ENCODE measurements at regions not wholly inside any gene's neighbourhood (a gene's known extent, or its start where the extent isn't known, plus 50 kb on each side); places are given as distances from the start of the nearest gene placed in this dataset.

GRCh38 chr7:149686449-149686848 is 86.9 kb downstream of the ZNF467 start:
- Histone ChIP-seq H3K9me3 (ENCODE audit: low read length) (peaks cover 5% of the 10 kb centered on the region; the same call in 1 of the 2 replicates), H3K4me2 (ENCODE audit: low read length) (no peak overlapping the region), H3K27me3 (ENCODE audit: insufficient read depth, low read length) (peaks cover 19% of the 10 kb centered on the region; the same call in 1 of the 2 replicates), H3F3A (ENCODE audit: insufficient read depth, low read length) (no peaks in the 10 kb centered on the region), H3K4me1 (ENCODE audit: insufficient read depth, low read length, severe bottlenecking) (no peaks in the 10 kb centered on the region), H3K4me3 (ENCODE audit: low read depth, low read length, poor library complexity, severe bottlenecking) (no peak overlapping the region), H3K9ac (ENCODE audit: low read length) (no peak overlapping the region), H2AFZ (ENCODE audit: low read length) (no peak overlapping the region), H3K36me3 (ENCODE audit: insufficient read depth, low read length) (no peaks in the 10 kb centered on the region), H3K9me2 (ENCODE audit: low read depth, low read length) (no peaks in the 10 kb centered on the region), H3K79me2 (ENCODE audit: insufficient read depth, low read length) (no peaks in the 10 kb centered on the region), H3K27ac (ENCODE audit: low read depth, low read length, poor library complexity, severe bottlenecking) (no peak overlapping the region), H4K20me1 (ENCODE audit: insufficient read depth, low read length) (no peaks in the 10 kb centered on the region)
- TF ChIP-seq CTCF (IDR thresholded peaks at IDR 0.05; ENCODE audit: low read length), result no peak

GRCh38 chr7:149686011-149686410 is 87.4 kb downstream of the ZNF467 start:
- Histone ChIP-seq H3K27ac (ENCODE audit: low read depth, low read length, poor library complexity, severe bottlenecking) (no peak overlapping the region), H3K4me2 (ENCODE audit: low read length) (no peak overlapping the region), H3K27me3 (ENCODE audit: insufficient read depth, low read length) (peaks cover 19% of the 10 kb centered on the region; the same call in 1 of the 2 replicates)

GRCh38 chr7:149685455-149685854 is 87.9 kb downstream of the ZNF467 start:
- Histone ChIP-seq H3K4me2 (ENCODE audit: low read length) (no peak overlapping the region), H4K20me1 (ENCODE audit: insufficient read depth, low read length) (no peaks in the 10 kb centered on the region), H3K27me3 (ENCODE audit: insufficient read depth, low read length) (peaks cover 19% of the 10 kb centered on the region; the same call in 1 of the 2 replicates), H3K36me3 (ENCODE audit: insufficient read depth, low read length) (no peaks in the 10 kb centered on the region), H3F3A (ENCODE audit: insufficient read depth, low read length) (no peaks in the 10 kb centered on the region), H3K79me2 (ENCODE audit: insufficient read depth, low read length) (no peaks in the 10 kb centered on the region), H3K4me3 (ENCODE audit: low read depth, low read length, poor library complexity, severe bottlenecking) (no peak overlapping the region), H3K9ac (ENCODE audit: low read length) (no peak overlapping the region), H3K9me2 (ENCODE audit: low read depth, low read length) (no peaks in the 10 kb centered on the region), H2AFZ (ENCODE audit: low read length) (no peak overlapping the region), H3K9me3 (ENCODE audit: low read length) (peaks cover 5% of the 10 kb centered on the region; the same call in 1 of the 2 replicates), H3K27ac (ENCODE audit: low read depth, low read length, poor library complexity, severe bottlenecking) (no peak overlapping the region), H3K4me1 (ENCODE audit: insufficient read depth, low read length, severe bottlenecking) (no peaks in the 10 kb centered on the region)
- TF ChIP-seq EZH2 (IDR thresholded peaks at IDR 0.05; ENCODE audit: borderline replicate concordance, low read length), result no peak
- no peak for TF ChIP-seq CTCF (IDR thresholded peaks at IDR 0.05; ENCODE audit: low read length)

More at GRCh38 chr7:149686011-149686410, 87.4 kb downstream of the ZNF467 start:
- Histone ChIP-seq H3K79me2 (ENCODE audit: insufficient read depth, low read length) (no peaks in the 10 kb centered on the region), H2AFZ (ENCODE audit: low read length) (no peak overlapping the region), H3K9ac (ENCODE audit: low read length) (no peak overlapping the region), H3K36me3 (ENCODE audit: insufficient read depth, low read length) (no peaks in the 10 kb centered on the region), H3K4me3 (ENCODE audit: low read depth, low read length, poor library complexity, severe bottlenecking) (no peak overlapping the region), H3K9me2 (ENCODE audit: low read depth, low read length) (no peaks in the 10 kb centered on the region), H3K9me3 (ENCODE audit: low read length) (peaks cover 5% of the 10 kb centered on the region; the same call in 1 of the 2 replicates), H3F3A (ENCODE audit: insufficient read depth, low read length) (no peaks in the 10 kb centered on the region), H4K20me1 (ENCODE audit: insufficient read depth, low read length) (no peaks in the 10 kb centered on the region), H3K4me1 (ENCODE audit: insufficient read depth, low read length, severe bottlenecking) (no peaks in the 10 kb centered on the region)
- TF ChIP-seq CTCF (IDR thresholded peaks at IDR 0.05; ENCODE audit: low read length) (no peak), EZH2 (IDR thresholded peaks at IDR 0.05; ENCODE audit: borderline replicate concordance, low read length) (no peak)
